ENCODE measurements at regions not wholly inside any gene's neighbourhood (a gene's known extent, or its start where the extent isn't known, plus 50 kb on each side); places are given as distances from the start of the nearest gene placed in this dataset.

GRCh38 chr21:43266534-43266933 lies 97.7 kb downstream of the CRYAA start:
- no peak for TF ChIP-seq CTCF (conservative IDR thresholded peaks at IDR 0.05)
- no peak overlapping the region for H3K27ac ChIP-seq

GRCh38 chr21:43262427-43262826 lies 93.6 kb downstream of the CRYAA start:
- TF ChIP-seq CTCF (conservative IDR thresholded peaks at IDR 0.05) = no peak

More at GRCh38 chr21:43262427-43262826, 93.6 kb downstream of the CRYAA start:
- H3K27ac ChIP-seq = no peak overlapping the region

All from VCaP (cell line).